Astrocyte of the cerebellum (primary cell): ENCODE measurements at regions not wholly inside any gene's neighbourhood (a gene's known extent, or its start where the extent isn't known, plus 50 kb on each side); places are given as distances from the start of the nearest gene placed in this dataset.

Experiments
- DNase-seq: peaks from one replicate; pipeline ENCODE4 v3.0.0-alpha.2; 2011; ENCODE audit warnings: low read depth
- H3K4me3 ChIP-seq: 2 replicates; pipeline ENCODE4 v1.5.1; 2011; ENCODE audit warnings: mild to moderate bottlenecking, low read depth, low read length, moderate library complexity
- in situ Hi-C: cut with HindIII; loops from 2 replicates; pipeline ENCODE4 v1.10.0; 2017; ENCODE audit warnings: low sequenced_read_pairs
- TF ChIP-seq, protein P1 (sequence below): IDR thresholded peaks from 2 replicates; pipeline ENCODE4 v1.5.1; 2012; ENCODE audit warnings: low read length, low read depth, moderate library complexity, mild to moderate bottlenecking; ENCODE audit errors: missing control alignments

DNA sequence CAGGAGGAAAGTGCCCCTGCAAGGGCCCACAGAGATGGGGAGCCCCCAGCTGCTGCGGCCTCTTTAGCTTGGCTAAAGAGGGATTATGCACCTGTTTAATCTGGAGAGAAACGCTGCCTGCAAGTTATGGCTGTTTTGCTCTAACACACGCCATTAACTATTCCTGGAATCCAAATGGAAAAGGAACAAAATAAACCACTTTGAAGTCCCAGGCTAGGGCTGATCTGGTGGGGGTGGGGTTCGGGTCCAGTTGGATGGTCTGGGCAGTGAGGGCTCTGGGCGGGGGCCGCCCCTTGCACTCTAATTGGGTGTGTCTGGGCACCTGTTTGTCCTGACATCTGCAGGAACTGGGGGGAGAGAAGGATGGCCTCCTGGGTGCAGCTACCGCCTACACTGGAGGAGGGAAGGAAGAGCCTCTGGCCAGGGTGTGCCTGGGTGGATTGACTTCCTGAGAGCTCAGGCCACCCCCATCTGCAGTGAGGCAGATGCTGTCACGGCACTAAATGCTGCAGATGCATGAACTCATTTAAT lies 300.6 kb downstream of the ZEB1 start:
- no peak for DNase-seq
- no peak overlapping the region for H3K4me3 ChIP-seq
- TF ChIP-seq, protein P1, sequence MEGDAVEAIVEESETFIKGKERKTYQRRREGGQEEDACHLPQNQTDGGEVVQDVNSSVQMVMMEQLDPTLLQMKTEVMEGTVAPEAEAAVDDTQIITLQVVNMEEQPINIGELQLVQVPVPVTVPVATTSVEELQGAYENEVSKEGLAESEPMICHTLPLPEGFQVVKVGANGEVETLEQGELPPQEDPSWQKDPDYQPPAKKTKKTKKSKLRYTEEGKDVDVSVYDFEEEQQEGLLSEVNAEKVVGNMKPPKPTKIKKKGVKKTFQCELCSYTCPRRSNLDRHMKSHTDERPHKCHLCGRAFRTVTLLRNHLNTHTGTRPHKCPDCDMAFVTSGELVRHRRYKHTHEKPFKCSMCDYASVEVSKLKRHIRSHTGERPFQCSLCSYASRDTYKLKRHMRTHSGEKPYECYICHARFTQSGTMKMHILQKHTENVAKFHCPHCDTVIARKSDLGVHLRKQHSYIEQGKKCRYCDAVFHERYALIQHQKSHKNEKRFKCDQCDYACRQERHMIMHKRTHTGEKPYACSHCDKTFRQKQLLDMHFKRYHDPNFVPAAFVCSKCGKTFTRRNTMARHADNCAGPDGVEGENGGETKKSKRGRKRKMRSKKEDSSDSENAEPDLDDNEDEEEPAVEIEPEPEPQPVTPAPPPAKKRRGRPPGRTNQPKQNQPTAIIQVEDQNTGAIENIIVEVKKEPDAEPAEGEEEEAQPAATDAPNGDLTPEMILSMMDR: no peak
- in situ Hi-C loops: no loop called here

DNA sequence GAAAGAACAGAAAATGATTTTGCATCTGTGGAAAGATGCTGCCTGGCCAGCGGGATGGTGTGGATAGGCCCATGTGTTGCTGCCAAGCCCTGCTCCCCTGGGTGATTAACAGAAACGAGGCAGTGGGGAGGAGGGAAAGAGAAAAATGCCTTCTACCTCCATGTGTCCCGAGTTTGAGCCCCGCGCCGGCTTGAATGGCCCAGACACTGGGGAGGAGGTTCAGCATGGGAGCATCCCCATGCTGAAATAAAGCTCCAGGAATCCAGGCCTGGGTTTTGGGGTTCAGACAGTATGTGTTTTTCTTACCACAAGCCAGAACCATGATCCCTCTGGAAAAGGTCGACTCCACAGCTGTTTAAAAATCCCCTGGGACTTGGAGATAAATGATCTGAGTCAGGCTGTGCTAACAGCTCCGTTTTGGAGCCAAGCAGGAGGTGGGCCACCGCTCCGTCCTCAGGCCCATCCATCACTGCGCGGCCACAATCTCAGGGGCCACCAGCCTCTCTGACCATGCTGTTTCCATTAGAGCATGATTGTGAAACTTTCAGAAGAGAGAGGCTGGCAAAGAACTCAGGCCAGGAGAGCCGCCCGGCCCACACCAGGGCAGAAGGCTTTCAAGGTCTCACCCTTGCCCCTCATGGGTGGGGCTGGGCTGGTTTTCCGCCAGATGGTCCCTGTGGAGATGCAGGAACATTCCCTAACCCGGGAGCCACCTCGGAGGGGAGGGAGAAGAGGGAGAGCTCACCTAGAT lies 299.7 kb downstream of the ZEB1 start:
- TF ChIP-seq, protein P1: no peak
- no peak overlapping the region for H3K4me3 ChIP-seq
- peak; percentile 55 for DNase-seq
- in situ Hi-C loops: no loop called here

DNA sequence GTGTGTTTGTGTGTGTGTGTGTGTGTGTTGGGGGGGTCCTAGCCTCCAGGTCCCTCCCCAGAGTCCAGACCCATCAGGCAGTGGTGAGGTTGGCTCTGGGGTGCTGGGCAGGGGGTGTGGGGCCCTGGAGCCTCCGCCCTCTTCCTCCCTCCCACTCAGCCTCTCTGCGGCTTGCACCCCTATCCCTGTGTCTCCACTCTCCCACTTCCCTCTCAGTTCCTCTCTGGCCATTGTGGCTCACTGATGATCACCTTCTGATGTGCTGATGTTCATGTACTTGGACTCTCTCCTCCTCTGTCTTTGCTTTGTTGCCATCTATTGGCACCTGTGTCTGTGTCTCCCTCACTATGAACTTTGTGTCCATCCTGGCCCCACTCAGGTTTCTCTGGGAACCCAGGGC lies 298.7 kb downstream of the ZEB1 start:
- no peak overlapping the region for H3K4me3 ChIP-seq
- in situ Hi-C loops: no loop called here
- no peak for DNase-seq
- TF ChIP-seq, protein P1: no peak

DNA sequence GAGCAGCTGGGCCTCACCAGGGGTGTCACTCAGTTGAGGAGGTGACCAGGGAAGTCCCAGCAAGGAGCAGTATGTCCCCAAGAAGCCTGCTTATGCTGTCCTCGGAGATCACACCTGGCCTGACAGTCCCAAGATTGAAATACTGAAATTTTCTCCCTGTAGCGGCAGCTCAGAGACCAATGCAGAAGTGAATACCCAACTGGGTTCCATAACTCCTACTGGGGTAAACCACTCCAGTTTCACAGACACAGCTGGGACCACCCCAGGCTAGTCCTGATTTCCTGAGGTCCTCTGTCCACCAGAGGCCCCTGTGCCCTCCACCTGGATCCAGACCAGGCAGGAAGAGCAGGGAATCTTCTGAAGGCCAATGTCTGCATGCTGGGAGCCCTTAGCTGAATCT lies 298.1 kb downstream of the ZEB1 start:
- DNase-seq: no peak
- in situ Hi-C loops: no loop called here
- no peak overlapping the region for H3K4me3 ChIP-seq
- TF ChIP-seq, protein P1: no peak

DNA sequence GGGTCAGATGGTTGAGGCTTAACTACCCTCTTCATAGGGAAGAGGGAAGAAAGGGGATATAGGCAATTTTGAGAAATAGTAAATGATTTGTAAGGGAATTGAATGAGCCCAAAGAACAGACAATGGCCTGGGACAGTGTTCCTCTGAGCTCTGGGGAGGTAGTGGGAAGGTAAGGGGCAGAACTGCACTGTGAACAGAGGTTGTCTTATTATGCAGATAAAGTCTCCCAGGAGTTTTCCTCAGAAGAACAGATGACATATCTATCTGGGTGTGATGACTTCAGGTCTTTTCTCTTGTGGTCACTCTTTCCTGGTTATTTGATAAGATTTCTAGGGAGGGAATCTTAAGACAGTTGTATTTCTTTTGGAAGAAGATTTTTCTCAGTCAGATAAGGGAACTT lies 296.1 kb downstream of the ZEB1 start:
- no peak for DNase-seq
- in situ Hi-C loops: no loop called here
- no peak overlapping the region for H3K4me3 ChIP-seq
- TF ChIP-seq, protein P1: no peak

DNA sequence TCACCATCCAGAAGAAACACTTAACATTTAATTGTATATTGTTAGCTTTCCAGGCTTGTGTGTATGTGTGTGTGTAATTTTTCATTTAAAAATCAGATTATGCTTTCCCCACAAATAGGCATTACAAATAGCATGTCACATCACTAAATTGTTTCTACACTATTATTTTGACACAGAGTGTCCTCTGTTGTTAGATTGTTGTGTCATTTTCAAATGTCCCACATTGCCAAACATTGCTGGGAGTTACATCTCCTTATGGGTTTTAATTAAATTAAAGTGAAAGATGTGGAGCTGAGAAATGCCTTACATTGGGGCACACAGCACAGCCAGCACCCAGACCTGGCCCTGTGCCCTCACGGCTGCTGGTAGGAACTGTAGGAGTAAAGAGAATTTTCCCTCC lies 295.6 kb downstream of the ZEB1 start:
- DNase-seq: no peak
- in situ Hi-C loops: no loop called here
- TF ChIP-seq, protein P1: no peak
- H3K4me3 ChIP-seq: no peak overlapping the region

DNA sequence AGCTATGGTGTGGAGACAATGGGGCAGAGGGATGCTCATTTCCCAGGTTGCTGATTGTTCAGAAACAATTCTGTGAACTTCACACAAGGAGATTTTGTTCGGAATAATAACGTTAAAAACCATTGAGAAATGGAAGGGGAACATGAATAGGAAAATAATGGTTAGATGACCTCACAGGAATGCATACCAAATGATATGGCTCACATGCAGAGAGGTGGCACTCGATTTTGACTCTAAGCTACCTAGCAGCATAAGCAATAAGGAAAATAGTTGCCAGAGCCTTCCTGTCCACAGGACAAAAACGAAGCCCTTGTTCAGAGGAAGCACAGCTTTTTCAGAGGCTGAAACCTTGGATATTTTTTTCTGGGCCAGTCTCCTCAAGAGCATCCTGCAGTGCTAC lies 293.1 kb downstream of the ZEB1 start:
- TF ChIP-seq, protein P1: no peak
- H3K4me3 ChIP-seq: no peak overlapping the region
- no peak for DNase-seq
- in situ Hi-C loops: no loop called here
